ENCODE measurements at regions not wholly inside any gene's neighbourhood (a gene's known extent, or its start where the extent isn't known, plus 50 kb on each side); places are given as distances from the start of the nearest gene placed in this dataset.
A peak's percentile ranks its signal among the peaks of the same experiment; 100 is the strongest.
"Not testable (repeated sequence)": the region's sequence is repeated elsewhere in the genome, so short reads cannot be mapped to it uniquely, and the experiment has no call there.

DNA sequence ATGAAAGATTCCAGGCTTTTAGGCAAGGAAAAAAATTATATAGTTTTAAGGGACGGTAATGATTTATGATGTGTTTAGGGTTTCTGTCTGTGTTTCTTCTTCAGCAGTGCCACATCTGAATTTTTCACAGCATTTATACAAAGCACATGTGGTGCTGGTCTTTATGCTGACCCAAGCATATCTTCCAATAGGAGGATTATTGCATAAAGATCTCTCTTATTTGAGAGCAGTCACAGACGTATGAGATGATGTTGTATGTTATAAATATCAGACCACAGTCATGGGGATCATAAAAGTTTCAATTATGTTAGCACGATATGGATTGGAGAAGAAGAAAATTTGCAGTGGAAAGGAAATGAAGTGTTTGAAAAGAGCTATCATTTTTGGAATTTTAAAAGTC is 150.9 kb downstream of the RASEF start:
- Histone ChIP-seq H3K4me2 (no peak overlapping the region), H3K9ac (no peak overlapping the region), H3K27me3 (no peaks in the 10 kb centered on the region), H3K36me3 (no peaks in the 10 kb centered on the region), H4K20me1 (ENCODE audit: low read depth) (no peaks in the 10 kb centered on the region), H3K9me3 (ENCODE audit: low read depth) (no peaks in the 10 kb centered on the region), H3F3A (ENCODE audit: low read depth) (no peaks in the 10 kb centered on the region), H3K4me1 (no peaks in the 10 kb centered on the region), H3K79me2 (ENCODE audit: low read depth) (no peaks in the 10 kb centered on the region), H2AFZ (replicated peaks) (no peak overlapping the region), H3K4me3 (no peak overlapping the region), H3K27ac (no peak overlapping the region)
- peaks cover 4% of the 10 kb centered on the region for H3K36me3 Mint-ChIP-seq
- TF ChIP-seq, protein P1, sequence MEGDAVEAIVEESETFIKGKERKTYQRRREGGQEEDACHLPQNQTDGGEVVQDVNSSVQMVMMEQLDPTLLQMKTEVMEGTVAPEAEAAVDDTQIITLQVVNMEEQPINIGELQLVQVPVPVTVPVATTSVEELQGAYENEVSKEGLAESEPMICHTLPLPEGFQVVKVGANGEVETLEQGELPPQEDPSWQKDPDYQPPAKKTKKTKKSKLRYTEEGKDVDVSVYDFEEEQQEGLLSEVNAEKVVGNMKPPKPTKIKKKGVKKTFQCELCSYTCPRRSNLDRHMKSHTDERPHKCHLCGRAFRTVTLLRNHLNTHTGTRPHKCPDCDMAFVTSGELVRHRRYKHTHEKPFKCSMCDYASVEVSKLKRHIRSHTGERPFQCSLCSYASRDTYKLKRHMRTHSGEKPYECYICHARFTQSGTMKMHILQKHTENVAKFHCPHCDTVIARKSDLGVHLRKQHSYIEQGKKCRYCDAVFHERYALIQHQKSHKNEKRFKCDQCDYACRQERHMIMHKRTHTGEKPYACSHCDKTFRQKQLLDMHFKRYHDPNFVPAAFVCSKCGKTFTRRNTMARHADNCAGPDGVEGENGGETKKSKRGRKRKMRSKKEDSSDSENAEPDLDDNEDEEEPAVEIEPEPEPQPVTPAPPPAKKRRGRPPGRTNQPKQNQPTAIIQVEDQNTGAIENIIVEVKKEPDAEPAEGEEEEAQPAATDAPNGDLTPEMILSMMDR (IDR thresholded peaks at IDR 0.05): no peak
- TF ChIP-seq EZH2 (IDR thresholded peaks at IDR 0.05): no peak
- TF ChIP-seq EZH2phosphoT487 (IDR thresholded peaks at IDR 0.05): no peak
- H3K27me3 Mint-ChIP-seq (ENCODE audit: insufficient read depth, low read depth): peaks cover 3% of the 10 kb centered on the region
- no peaks in the 10 kb centered on the region for H3K4me1 Mint-ChIP-seq
- no peak overlapping the region for H3K27ac Mint-ChIP-seq
- H3K9me3 Mint-ChIP-seq: peaks cover 21% of the 10 kb centered on the region
- DNase-seq (ENCODE audit: low spot score): no peak
- no peak overlapping the region for H3K4me3 Mint-ChIP-seq

DNA sequence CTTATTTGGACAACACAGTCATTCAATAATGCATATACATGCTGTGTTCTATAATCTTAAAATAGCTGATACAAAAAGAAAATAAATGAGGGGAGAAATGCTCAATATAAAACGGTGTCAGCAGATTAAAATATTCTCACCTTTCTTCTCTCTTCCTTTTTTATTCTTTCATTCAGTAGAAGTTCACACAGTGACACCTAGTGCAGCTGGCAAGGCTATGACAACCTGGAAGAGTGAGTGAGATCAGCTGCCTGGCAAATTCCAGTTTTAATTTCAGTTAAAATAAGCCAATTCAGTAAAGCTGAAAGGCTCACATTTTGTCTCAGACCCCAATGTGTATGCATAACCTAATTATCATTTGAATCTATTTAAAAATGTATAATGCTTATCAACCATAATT is 150.3 kb downstream of the RASEF start:
- no peaks in the 10 kb centered on the region for H3K4me1 Mint-ChIP-seq
- no peak overlapping the region for H3K4me3 Mint-ChIP-seq
- no peak overlapping the region for H3K4me3 ChIP-seq

DNA sequence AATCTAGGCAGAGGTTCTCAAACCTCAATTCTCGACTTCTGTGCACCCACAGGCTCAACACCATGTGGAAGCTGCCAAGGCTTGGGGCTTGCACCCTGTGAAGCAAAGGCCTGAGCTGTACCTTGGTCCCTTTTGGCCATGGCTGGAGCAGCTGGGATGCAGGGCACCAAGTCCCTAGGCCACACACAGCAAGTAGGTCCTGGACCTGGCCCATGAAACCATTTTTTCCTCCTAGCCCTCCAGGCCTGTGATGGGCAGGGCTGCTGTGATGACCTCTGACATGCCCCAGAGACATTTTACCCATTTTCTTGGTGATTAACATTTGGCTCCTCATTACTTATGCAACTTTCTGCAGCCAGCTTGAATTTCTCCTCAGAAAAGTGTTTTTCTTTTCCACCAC is 146.7 kb downstream of the RASEF start:
- H3K27me3 Mint-ChIP-seq (ENCODE audit: insufficient read depth, low read depth); H3K4me1 ChIP-seq; H3K4me2 ChIP-seq; H4K20me1 ChIP-seq (ENCODE audit: low read depth); H3K27me3 ChIP-seq; DNase-seq (ENCODE audit: low spot score); H2AFZ ChIP-seq (replicated peaks); H3K4me3 Mint-ChIP-seq; H3K27ac ChIP-seq; H3K79me2 ChIP-seq (ENCODE audit: low read depth); H3K4me1 Mint-ChIP-seq; H3K27ac Mint-ChIP-seq; H3F3A ChIP-seq (ENCODE audit: low read depth); H3K4me3 ChIP-seq; H3K36me3 ChIP-seq; H3K9ac ChIP-seq; H3K36me3 Mint-ChIP-seq; H3K9me3 ChIP-seq (ENCODE audit: low read depth): not testable (repeated sequence)
- peaks cover 30% of the 10 kb centered on the region for H3K9me3 Mint-ChIP-seq

More for the DNA sequence above, 150.3 kb downstream of the RASEF start:
- Histone ChIP-seq H4K20me1 (ENCODE audit: low read depth) (no peaks in the 10 kb centered on the region), H3K27me3 (no peaks in the 10 kb centered on the region), H3F3A (ENCODE audit: low read depth) (no peaks in the 10 kb centered on the region), H3K36me3 (no peaks in the 10 kb centered on the region), H3K27ac (no peak overlapping the region), H2AFZ (replicated peaks) (no peak overlapping the region), H3K4me1 (no peaks in the 10 kb centered on the region), H3K4me2 (no peak overlapping the region), H3K9me3 (ENCODE audit: low read depth) (no peaks in the 10 kb centered on the region), H3K79me2 (ENCODE audit: low read depth) (no peaks in the 10 kb centered on the region), H3K9ac (no peak overlapping the region)
- Mint-ChIP-seq H3K27ac (no peak overlapping the region), H3K9me3 (peaks cover 26% of the 10 kb centered on the region), H3K27me3 (ENCODE audit: insufficient read depth, low read depth) (peaks cover 3% of the 10 kb centered on the region), H3K36me3 (peaks cover 4% of the 10 kb centered on the region)
- DNase-seq (ENCODE audit: low spot score): no peak
- TF ChIP-seq EZH2 (IDR thresholded peaks at IDR 0.05): no peak
- TF ChIP-seq, protein P1 (IDR thresholded peaks at IDR 0.05): peak; percentile 32

GRCh38 chr9:82920154-82920553 is 142.8 kb downstream of the RASEF start:
- Mint-ChIP-seq H3K27me3 (ENCODE audit: insufficient read depth, low read depth) (peaks cover 7% of the 10 kb centered on the region), H3K36me3 (peaks cover 4% of the 10 kb centered on the region), H3K27ac (no peak overlapping the region), H3K4me3 (no peak overlapping the region), H3K9me3 (peaks cover 26% of the 10 kb centered on the region), H3K4me1 (peaks cover 29% of the 10 kb centered on the region)
- H3K9me3 ChIP-seq (ENCODE audit: low read depth): no peaks in the 10 kb centered on the region
- no peaks in the 10 kb centered on the region for H3K27me3 ChIP-seq
- H4K20me1 ChIP-seq (ENCODE audit: low read depth): peaks cover 7% of the 10 kb centered on the region
- H3K4me2 ChIP-seq: no peak overlapping the region
- no peak overlapping the region for H3K27ac ChIP-seq
- TF ChIP-seq EZH2phosphoT487 (IDR thresholded peaks at IDR 0.05): no peak
- TF ChIP-seq, protein P1 (IDR thresholded peaks at IDR 0.05): no peak
- no peak for TF ChIP-seq EZH2 (IDR thresholded peaks at IDR 0.05)
- no peak overlapping the region for H2AFZ ChIP-seq (replicated peaks)
- H3F3A ChIP-seq (ENCODE audit: low read depth): peaks cover 22% of the 10 kb centered on the region
- H3K4me1 ChIP-seq: peaks cover 24% of the 10 kb centered on the region
- no peak for DNase-seq (ENCODE audit: low spot score)
- H3K4me3 ChIP-seq: no peak overlapping the region
- no peaks in the 10 kb centered on the region for H3K36me3 ChIP-seq
- H3K79me2 ChIP-seq (ENCODE audit: low read depth): no peaks in the 10 kb centered on the region
- no peak overlapping the region for H3K9ac ChIP-seq
